ENCODE measurements at regions not wholly inside any gene's neighbourhood (a gene's known extent, or its start where the extent isn't known, plus 50 kb on each side); places are given as distances from the start of the nearest gene placed in this dataset.
"Not testable (repeated sequence)": the region's sequence is repeated elsewhere in the genome, so short reads cannot be mapped to it uniquely, and the experiment has no call there.

GRCh38 chr13:76268307-76268706, 617.9 kb downstream of the KCTD12 start:
- not testable (repeated sequence) for H3K27ac Mint-ChIP-seq; H3K9me3 Mint-ChIP-seq; DNase-seq; H3K4me3 Mint-ChIP-seq; ATAC-seq (replicated peaks); H3K27me3 Mint-ChIP-seq; H3K36me3 Mint-ChIP-seq (ENCODE audit: insufficient read depth); H3K4me1 Mint-ChIP-seq (ENCODE audit: low read depth in 2 of 2)

GRCh38 chr13:76267216-76267615, 619.0 kb downstream of the KCTD12 start:
- H3K27ac Mint-ChIP-seq, result no peak overlapping the region
- peaks cover 0 to 3% of the 10 kb centered on the region in 2 donors for H3K27me3 Mint-ChIP-seq
- H3K9me3 Mint-ChIP-seq, result peaks cover 0 to 6% of the 10 kb centered on the region in 2 donors
- no peaks in the 10 kb centered on the region for H3K36me3 Mint-ChIP-seq (ENCODE audit: insufficient read depth)
- H3K4me3 Mint-ChIP-seq, result no peak overlapping the region
- no peaks in the 10 kb centered on the region for H3K4me1 Mint-ChIP-seq (ENCODE audit: low read depth in 2 of 2)
- no peak for ATAC-seq (replicated peaks)
- no peak for DNase-seq

DNA sequence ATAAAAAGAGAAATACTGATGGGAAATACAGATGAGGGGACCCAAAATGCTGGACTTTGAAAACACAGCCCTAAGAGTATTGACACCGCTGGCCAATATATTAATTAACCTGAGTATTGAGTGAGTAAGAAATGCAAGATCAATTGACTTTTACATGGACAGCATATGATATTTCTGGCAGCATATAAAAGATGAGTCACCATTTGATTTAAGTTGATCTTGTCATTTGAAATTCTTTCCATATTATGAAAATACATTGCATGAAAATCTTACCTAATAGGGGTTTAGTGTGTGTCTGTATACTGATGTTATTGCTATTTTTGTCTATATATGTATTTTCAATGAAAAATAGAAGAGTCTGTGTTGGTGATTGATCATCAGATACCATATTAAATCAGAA, 619.6 kb downstream of the KCTD12 start:
- no peaks in the 10 kb centered on the region for H3K4me1 Mint-ChIP-seq (ENCODE audit: low read depth in 2 of 2)
- ATAC-seq (replicated peaks), result no peak
- H3K4me3 Mint-ChIP-seq, result no peak overlapping the region
- H3K9me3 Mint-ChIP-seq, result peaks cover 0 to 4% of the 10 kb centered on the region in 2 donors
- H3K36me3 Mint-ChIP-seq (ENCODE audit: insufficient read depth), result no peaks in the 10 kb centered on the region
- H3K27ac Mint-ChIP-seq, result no peak overlapping the region
- no peak for DNase-seq
- no peaks in the 10 kb centered on the region for H3K27me3 Mint-ChIP-seq

GRCh38 chr13:76250211-76250610, 614.1 kb downstream of the LMO7 start:
- peaks cover 9% of the 10 kb centered on the region in 2 donors for H3K9me3 Mint-ChIP-seq
- no peak overlapping the region for H3K4me3 Mint-ChIP-seq
- ATAC-seq (replicated peaks) (no peak), DNase-seq (no peak)
- H3K27me3 Mint-ChIP-seq, result no peaks in the 10 kb centered on the region
- no peaks in the 10 kb centered on the region for H3K4me1 Mint-ChIP-seq (ENCODE audit: low read depth in 2 of 2)
- no peak overlapping the region for H3K27ac Mint-ChIP-seq
- H3K36me3 Mint-ChIP-seq (ENCODE audit: insufficient read depth), result peaks cover 2% of the 10 kb centered on the region

DNA sequence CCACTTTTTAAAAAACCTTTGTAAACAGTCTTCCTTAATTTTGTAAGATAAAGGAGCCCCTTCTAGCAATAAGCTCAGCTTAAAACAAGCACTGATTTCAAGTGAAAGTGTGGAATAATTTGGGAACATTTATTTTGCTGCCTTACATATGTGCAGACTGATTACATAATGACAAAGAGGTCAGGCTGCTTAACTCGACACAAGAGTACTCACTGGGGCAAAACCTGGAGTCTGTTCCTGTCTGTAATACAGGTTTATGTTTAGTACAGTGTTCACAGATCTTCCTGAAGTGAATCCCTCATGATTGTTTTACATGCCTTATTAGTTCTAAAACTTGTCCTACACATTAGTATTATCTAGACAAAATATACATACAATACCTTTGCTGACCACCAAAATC, 609.8 kb downstream of the LMO7 start:
- ATAC-seq (replicated peaks), result no peak
- H3K27ac Mint-ChIP-seq, result no peak overlapping the region

DNA sequence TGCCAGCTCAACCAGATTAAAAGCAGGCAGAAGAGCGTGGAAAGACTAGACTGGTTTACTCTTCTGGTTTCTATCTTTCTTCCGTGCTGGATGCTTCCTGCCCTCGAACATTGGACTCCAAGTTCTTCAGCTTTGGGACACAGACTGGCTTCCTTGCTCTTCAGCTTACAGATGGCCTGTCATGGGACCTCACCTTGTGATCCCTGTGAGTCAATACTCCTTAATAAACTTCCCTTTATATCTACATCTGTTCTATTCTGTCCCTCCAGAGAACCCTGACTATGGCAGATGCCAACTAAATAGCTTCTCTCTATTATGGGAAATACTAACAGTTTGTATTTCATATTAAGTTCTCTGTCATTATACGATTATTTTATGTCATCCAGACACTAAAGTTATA, 609.1 kb downstream of the LMO7 start:
- Mint-ChIP-seq H3K27ac (no peak overlapping the region), H3K4me3 (no peak overlapping the region), H3K4me1 (ENCODE audit: low read depth in 2 of 2) (no peaks in the 10 kb centered on the region)

More for the DNA sequence above, 609.8 kb downstream of the LMO7 start:
- DNase-seq, result no peak
- H3K4me1 Mint-ChIP-seq (ENCODE audit: low read depth in 2 of 2), result no peaks in the 10 kb centered on the region
- H3K4me3 Mint-ChIP-seq, result no peak overlapping the region
- no peaks in the 10 kb centered on the region for H3K27me3 Mint-ChIP-seq
- H3K9me3 Mint-ChIP-seq, result peaks cover 6 to 9% of the 10 kb centered on the region in 2 donors
- peaks cover 2% of the 10 kb centered on the region for H3K36me3 Mint-ChIP-seq (ENCODE audit: insufficient read depth)

GRCh38 chr13:76243120-76243519, 607.0 kb downstream of the LMO7 start:
- H3K27me3 Mint-ChIP-seq, result not testable (repeated sequence)

More for the DNA sequence above, 609.1 kb downstream of the LMO7 start:
- no peak for DNase-seq
- Mint-ChIP-seq H3K9me3 (peaks cover 5% of the 10 kb centered on the region in 2 donors), H3K27me3 (no peaks in the 10 kb centered on the region), H3K36me3 (ENCODE audit: insufficient read depth) (no peaks in the 10 kb centered on the region)
- ATAC-seq (replicated peaks), result no peak

GRCh38 chr13:76239031-76239680, 603.0 kb downstream of the LMO7 start:
- ATAC-seq (replicated peaks) (no peak), DNase-seq (no peak)
- H3K9me3 Mint-ChIP-seq, result peaks cover 0 to 1% of the 10 kb centered on the region in 2 donors
- H3K4me1 Mint-ChIP-seq (ENCODE audit: low read depth in 2 of 2), result no peaks in the 10 kb centered on the region
- no peak overlapping the region for H3K4me3 Mint-ChIP-seq
- H3K27me3 Mint-ChIP-seq, result no peaks in the 10 kb centered on the region
- no peaks in the 10 kb centered on the region for H3K36me3 Mint-ChIP-seq (ENCODE audit: insufficient read depth)
- H3K27ac Mint-ChIP-seq, result no peak overlapping the region

More at GRCh38 chr13:76243120-76243519, 607.0 kb downstream of the LMO7 start:
- not testable (repeated sequence) for H3K27ac Mint-ChIP-seq; H3K4me1 Mint-ChIP-seq (ENCODE audit: low read depth in 2 of 2); H3K9me3 Mint-ChIP-seq; H3K36me3 Mint-ChIP-seq (ENCODE audit: insufficient read depth); H3K4me3 Mint-ChIP-seq; DNase-seq; ATAC-seq (replicated peaks)

GRCh38 chr13:76231522-76232167, 595.5 kb downstream of the LMO7 start:
- ATAC-seq (replicated peaks) (no peak), DNase-seq (no peak)
- Mint-ChIP-seq H3K4me1 (ENCODE audit: low read depth in 2 of 2) (no peaks in the 10 kb centered on the region), H3K9me3 (no peaks in the 10 kb centered on the region), H3K4me3 (no peak overlapping the region), H3K27ac (no peak overlapping the region), H3K27me3 (no peaks in the 10 kb centered on the region), H3K36me3 (ENCODE audit: insufficient read depth) (no peaks in the 10 kb centered on the region)

- Mint-ChIP-seq H3K27me3 (no peaks in the 10 kb centered on the region), H3K27ac (no peak overlapping the region), H3K4me3 (no peak overlapping the region), H3K9me3 (no peaks in the 10 kb centered on the region), H3K36me3 (ENCODE audit: insufficient read depth) (no peaks in the 10 kb centered on the region), H3K4me1 (ENCODE audit: low read depth in 2 of 2) (no peaks in the 10 kb centered on the region)
- DNase-seq (no peak), ATAC-seq (replicated peaks) (no peak)
Measured at GRCh38 chr13:76229281-76229680, 593.2 kb downstream of the LMO7 start.

- ATAC-seq (replicated peaks) (no peak), DNase-seq (no peak)
- Mint-ChIP-seq H3K27ac (no peak overlapping the region), H3K27me3 (no peaks in the 10 kb centered on the region), H3K4me3 (no peak overlapping the region), H3K9me3 (no peaks in the 10 kb centered on the region), H3K4me1 (ENCODE audit: low read depth in 2 of 2) (no peaks in the 10 kb centered on the region), H3K36me3 (ENCODE audit: insufficient read depth) (no peaks in the 10 kb centered on the region)
Measured at GRCh38 chr13:76226941-76227340, 590.8 kb downstream of the LMO7 start.

GRCh38 chr13:76225815-76226489, 589.8 kb downstream of the LMO7 start:
- H3K4me1 Mint-ChIP-seq (ENCODE audit: low read depth in 2 of 2), result no peaks in the 10 kb centered on the region
- DNase-seq (no peak), ATAC-seq (replicated peaks) (no peak)
- no peaks in the 10 kb centered on the region for H3K27me3 Mint-ChIP-seq
- H3K36me3 Mint-ChIP-seq (ENCODE audit: insufficient read depth), result no peaks in the 10 kb centered on the region
- no peak overlapping the region for H3K27ac Mint-ChIP-seq
- no peaks in the 10 kb centered on the region for H3K9me3 Mint-ChIP-seq
- H3K4me3 Mint-ChIP-seq, result no peak overlapping the region

DNA sequence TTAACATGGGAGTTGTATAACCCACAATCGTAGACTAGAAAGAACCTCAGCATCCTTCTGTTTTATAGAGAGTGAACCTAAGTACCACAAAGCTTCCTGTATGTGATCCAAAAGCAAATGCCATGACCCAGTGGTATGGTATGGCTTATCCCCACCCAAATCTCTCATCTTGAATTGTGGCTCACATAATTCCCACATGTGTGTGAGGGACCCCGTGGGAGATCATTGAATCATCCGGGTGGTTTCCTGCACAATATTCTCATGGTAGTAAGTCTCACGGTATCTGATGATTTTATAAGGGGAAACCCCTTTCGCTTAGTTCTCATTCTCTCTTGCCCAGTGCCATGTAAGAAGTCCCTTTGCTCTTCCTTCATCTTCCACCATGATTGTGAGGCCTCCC, 587.9 kb downstream of the LMO7 start:
- Mint-ChIP-seq H3K36me3 (ENCODE audit: insufficient read depth) (no peaks in the 10 kb centered on the region), H3K4me1 (ENCODE audit: low read depth in 2 of 2) (no peaks in the 10 kb centered on the region), H3K9me3 (no peaks in the 10 kb centered on the region), H3K27me3 (no peaks in the 10 kb centered on the region), H3K4me3 (no peak overlapping the region), H3K27ac (no peak overlapping the region)
- ATAC-seq (replicated peaks), result no peak
- no peak for DNase-seq

GRCh38 chr13:76223565-76223964, 587.4 kb downstream of the LMO7 start:
- DNase-seq, result no peak
- Mint-ChIP-seq H3K27ac (no peak overlapping the region), H3K4me1 (ENCODE audit: low read depth in 2 of 2) (no peaks in the 10 kb centered on the region), H3K4me3 (no peak overlapping the region), H3K36me3 (ENCODE audit: insufficient read depth) (no peaks in the 10 kb centered on the region), H3K27me3 (no peaks in the 10 kb centered on the region), H3K9me3 (no peaks in the 10 kb centered on the region)
- ATAC-seq (replicated peaks), result no peak

Data from effector memory CD8-positive, alpha-beta T cell (primary cell).